ENCODE measurements at regions not wholly inside any gene's neighbourhood (a gene's known extent, or its start where the extent isn't known, plus 50 kb on each side); places are given as distances from the start of the nearest gene placed in this dataset.

- no peak for TF ChIP-seq CTCF (IDR thresholded peaks at IDR 0.05)
- Histone ChIP-seq H3K4me3 (no peak overlapping the region), H3K9me3 (peaks cover 7% of the 10 kb centered on the region), H3K4me1 (ENCODE audit: low read depth) (no peaks in the 10 kb centered on the region), H3K36me3 (ENCODE audit: low read depth) (no peaks in the 10 kb centered on the region)
- DNase-seq (no peak), ATAC-seq (no peak)
- intact Hi-C loops (cut with DNase I, micrococcal nuclease): no loop called here
Measured at GRCh38 chr2:152240559-152241231, 65.1 kb upstream of the STAM2 start.

GRCh38 chr2:152241948-152242729 is 66.6 kb upstream of the STAM2 start:
- no peak for ATAC-seq
- TF ChIP-seq CTCF (IDR thresholded peaks at IDR 0.05): no peak

GRCh38 chr2:152242787-152243472 is 67.4 kb upstream of the STAM2 start:
- ATAC-seq (peak; percentile 54), DNase-seq (no peak)
- TF ChIP-seq CTCF (IDR thresholded peaks at IDR 0.05): no peak
- Histone ChIP-seq H3K9me3 (peaks cover 7% of the 10 kb centered on the region), H3K4me3 (no peak overlapping the region), H3K4me1 (ENCODE audit: low read depth) (no peaks in the 10 kb centered on the region), H3K36me3 (ENCODE audit: low read depth) (no peaks in the 10 kb centered on the region)
- intact Hi-C loops (cut with DNase I, micrococcal nuclease): no loop called here

More at GRCh38 chr2:152241948-152242729, 66.6 kb upstream of the STAM2 start:
- Histone ChIP-seq H3K36me3 (ENCODE audit: low read depth) (no peaks in the 10 kb centered on the region), H3K4me3 (no peak overlapping the region), H3K9me3 (peaks cover 7% of the 10 kb centered on the region), H3K4me1 (ENCODE audit: low read depth) (no peaks in the 10 kb centered on the region)
- DNase-seq: no peak
- intact Hi-C loops (cut with DNase I, micrococcal nuclease): no loop called here

GRCh38 chr2:152243761-152244640 is 68.4 kb upstream of the STAM2 start:
- intact Hi-C loops (cut with DNase I, micrococcal nuclease): no loop called here
- no peak for TF ChIP-seq CTCF (IDR thresholded peaks at IDR 0.05)
- no peak overlapping the region for H3K4me3 ChIP-seq
- H3K4me1 ChIP-seq (ENCODE audit: low read depth): no peaks in the 10 kb centered on the region
- ATAC-seq (no peak), DNase-seq (no peak)
- peaks cover 7% of the 10 kb centered on the region for H3K9me3 ChIP-seq
- no peaks in the 10 kb centered on the region for H3K36me3 ChIP-seq (ENCODE audit: low read depth)

GRCh38 chr2:152245653-152246052 is 70.1 kb upstream of the STAM2 start:
- H3K9me3 ChIP-seq: peaks cover 2% of the 10 kb centered on the region
- H3K4me3 ChIP-seq: no peak overlapping the region
- ATAC-seq (no peak), DNase-seq (no peak)
- no peak for TF ChIP-seq CTCF (IDR thresholded peaks at IDR 0.05)
- intact Hi-C loops (cut with DNase I, micrococcal nuclease): no loop called here
- no peaks in the 10 kb centered on the region for H3K4me1 ChIP-seq (ENCODE audit: low read depth)
- no peaks in the 10 kb centered on the region for H3K36me3 ChIP-seq (ENCODE audit: low read depth)
